H54 (cell line): ENCODE measurements at regions not wholly inside any gene's neighbourhood (a gene's known extent, or its start where the extent isn't known, plus 50 kb on each side); places are given as distances from the start of the nearest gene placed in this dataset.
"Not testable (repeated sequence)": the region's sequence is repeated elsewhere in the genome, so short reads cannot be mapped to it uniquely, and the experiment has no call there.

Experiments
- DNase-seq: peaks from one replicate; pipeline ENCODE4 v3.0.0; 2011; ENCODE audit warnings: low spot score, mixed read lengths; ENCODE audit not compliant: insufficient read length
- FAIRE-seq: peaks from 3 replicates; lab custom pipeline; 2011; peaks lifted over from hg19 to GRCh38; lab: Jason Lieb, UNC
- POLR2A ChIP-seq: IDR thresholded peaks from 2 replicates; pipeline ENCODE4 v1.6.1; 2011; ENCODE audit warnings: low read depth, mild to moderate bottlenecking, low read length

DNA sequence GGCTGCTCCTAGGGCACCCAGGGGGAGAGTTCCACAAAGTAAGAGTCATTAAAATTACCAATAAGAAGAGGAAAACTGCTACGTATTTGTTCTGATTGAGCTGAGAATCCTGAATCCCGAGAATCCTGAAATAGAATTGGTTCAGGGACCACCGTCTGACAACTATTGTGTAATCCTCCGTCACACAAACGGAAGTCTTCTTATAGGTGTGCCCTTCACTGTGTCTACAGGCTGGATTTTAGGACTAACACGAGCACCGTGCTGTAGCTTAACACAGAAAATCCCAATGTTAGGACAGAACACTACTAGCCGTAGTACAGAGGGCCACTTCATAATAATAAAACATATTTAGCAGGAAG is 50.6 kb upstream of the RNF182 start:
- no peak for TF ChIP-seq POLR2A
- no peak for FAIRE-seq
- peak; percentile 14 for DNase-seq

DNA sequence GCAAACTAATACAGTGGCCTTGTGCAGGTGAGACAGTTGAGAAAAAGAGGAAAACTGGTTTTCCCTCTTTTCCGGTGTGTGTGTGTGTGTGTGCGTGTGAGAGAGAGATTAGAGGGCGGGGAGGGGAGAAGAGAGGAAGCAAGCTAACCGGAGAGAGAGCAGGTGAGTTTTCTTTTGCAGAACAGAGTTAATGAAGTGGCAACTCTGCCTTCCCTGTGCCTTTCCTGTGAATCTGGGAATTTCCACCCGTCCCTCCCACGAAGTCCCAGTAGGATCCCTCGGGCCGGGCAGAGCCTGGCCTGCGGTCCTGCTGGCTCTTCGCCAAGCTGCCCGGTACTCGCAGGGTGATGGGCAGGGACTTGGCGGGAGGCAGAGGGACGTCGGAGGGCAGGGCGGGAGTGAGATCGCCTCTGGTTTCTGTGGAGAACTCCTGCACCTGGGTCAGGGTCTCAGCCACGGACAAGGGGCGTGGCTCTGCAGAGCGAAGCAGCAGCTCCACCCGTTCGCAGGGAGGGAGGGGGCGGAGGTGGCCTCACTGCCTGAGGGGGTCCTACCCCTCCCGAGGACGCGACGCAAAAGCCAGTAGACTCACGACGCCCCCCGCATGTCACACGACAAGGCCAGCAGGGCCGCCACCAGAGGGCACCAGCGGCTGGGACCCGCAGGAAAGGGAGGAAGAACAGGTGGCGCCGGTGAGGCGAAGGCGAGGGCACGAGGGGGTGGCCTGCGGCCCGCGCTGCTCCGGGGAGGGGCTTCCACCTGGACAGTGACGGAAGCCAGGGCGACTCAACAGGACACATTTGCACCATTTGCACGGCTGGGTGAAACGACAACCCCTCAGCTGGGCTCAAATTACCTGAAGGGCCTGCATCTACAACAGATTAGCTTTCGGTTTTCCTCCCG is 51.2 kb upstream of the RNF182 start:
- TF ChIP-seq POLR2A = no peak
- DNase-seq (peak; percentile 80), FAIRE-seq (no peak)

DNA sequence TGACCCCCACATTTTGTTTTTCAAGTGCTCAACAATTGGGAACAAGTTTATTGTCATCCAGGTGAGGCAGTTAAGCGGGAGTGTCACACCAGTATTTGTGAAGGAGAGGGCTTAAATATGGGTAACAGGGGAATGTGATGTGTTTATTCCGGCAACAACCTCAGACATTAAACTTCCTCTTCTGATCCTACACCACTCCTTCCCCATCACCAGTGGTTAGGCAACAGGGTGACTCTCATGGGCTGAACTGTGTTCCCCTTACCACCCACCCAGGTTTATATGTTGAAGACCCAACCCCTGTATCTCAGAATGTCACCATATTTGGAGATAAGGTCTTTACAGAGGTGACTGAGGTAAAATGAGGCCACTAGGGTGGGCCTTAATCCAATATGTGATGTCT is 52.1 kb upstream of the RNF182 start:
- no peak for FAIRE-seq
- TF ChIP-seq POLR2A = no peak

DNA sequence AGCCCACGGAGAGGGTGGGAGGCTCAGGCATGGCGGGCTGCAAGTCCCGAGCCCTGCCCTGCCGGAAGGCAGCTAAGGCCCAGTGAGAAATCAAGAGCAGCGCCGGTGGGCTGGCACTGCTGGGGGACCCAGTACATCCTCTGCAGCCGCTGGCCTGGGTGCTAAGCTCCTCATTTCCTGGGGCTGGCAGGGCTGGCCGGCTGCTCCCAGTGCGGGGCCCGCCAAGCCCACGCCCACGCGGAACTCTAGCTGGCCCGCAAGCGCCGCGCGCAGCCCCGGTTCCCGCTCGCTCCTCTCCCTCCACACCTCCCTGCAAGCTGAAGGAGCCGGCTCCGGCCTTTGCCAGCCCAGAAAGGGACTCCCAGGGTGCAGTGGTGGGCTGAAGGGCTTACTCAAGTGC is 52.7 kb upstream of the RNF182 start:
- DNase-seq, FAIRE-seq: not testable (repeated sequence)

More for the DNA sequence above, 52.1 kb upstream of the RNF182 start:
- no peak for DNase-seq

DNA sequence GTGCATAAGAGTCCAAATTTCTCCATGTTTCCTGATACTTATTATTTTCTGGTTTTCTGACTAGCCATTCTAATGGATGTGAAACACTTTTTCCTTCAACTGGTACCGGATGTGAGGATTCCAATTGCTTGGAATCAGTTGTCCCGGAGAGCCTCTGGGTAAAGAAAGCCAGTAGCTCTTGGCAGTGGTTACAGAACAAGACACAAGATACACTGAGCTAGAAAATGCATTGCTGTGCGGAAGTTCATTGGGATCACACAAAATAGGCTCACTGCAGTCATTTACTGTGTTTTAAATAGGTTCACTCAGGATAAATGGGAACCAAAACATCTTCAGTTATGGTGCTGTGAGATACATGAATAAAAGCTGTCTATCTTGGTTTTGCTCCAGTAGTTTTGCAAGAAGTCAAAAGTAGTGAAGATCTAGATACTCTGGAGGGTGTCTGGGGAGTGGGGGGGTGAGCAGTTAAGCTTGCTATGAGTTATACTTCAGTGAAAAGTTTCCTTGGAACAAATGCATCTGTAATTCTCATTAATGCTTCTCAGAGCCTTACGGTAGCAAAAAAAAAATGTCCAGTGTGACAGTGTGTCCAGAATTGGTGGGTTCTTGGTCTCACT is 54.4 kb upstream of the RNF182 start:
- no peak for TF ChIP-seq POLR2A
- DNase-seq (no peak), FAIRE-seq (no peak)

DNA sequence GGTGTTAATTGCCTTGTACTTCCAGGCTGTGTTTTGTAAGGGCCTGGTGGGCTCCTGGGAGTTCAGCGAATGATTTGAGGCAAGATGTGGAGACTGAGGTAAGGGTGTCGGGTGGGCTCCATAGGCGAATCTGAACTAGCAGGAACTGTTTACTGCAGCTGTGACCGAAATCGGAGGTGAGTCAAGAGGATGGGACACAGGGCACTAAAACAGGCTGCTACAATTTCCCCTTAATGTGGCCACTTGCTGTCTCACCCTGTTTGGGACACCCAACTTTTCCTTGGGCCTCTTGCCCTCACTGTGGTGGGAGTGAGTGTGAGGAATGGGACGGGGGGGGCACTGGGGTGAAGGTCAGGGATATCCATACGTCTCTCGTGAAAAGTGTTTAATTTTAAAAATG is 53.9 kb upstream of the MCUR1 start:
- TF ChIP-seq POLR2A = no peak
- FAIRE-seq (no peak), DNase-seq (no peak)

DNA sequence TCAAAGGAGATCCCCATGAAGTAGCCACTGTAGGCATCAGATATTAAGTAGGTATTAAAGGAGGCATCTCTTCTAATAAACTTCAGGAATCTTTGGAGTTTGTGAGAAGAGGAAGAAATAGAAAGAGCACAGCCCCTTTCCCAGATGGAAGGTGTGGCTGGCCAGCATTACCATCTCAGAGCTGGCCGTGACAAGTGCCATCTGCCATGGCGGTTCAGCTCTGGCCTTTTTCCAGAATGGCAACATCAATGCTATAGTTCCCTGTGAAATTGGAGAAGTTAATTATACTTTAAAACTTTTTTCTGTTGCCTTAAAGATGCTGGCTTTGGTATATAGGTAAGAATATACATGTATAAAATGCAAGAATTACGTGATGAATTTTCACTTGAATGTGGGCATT is 51.9 kb upstream of the MCUR1 start:
- FAIRE-seq = no peak
- DNase-seq = no peak
- TF ChIP-seq POLR2A = no peak

DNA sequence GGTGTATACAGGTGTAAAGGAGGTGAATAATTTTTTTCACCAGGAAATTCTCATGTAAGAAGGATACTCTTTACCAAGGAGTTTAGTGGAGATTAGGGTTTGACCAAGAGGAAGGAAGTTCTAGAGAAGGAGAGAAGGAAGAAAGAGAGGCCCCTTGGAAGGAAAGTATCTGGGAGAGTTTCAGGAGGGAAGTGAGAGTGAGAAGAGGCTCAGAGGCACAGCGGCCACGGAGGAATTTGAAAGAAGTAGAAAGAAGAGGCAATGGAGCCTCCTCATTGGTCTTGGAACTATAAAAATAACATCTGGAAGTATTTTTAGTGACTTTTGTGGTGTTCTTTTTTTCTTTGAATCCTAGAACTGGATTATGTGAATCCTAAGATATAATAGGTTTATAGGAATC is 50.8 kb upstream of the MCUR1 start:
- FAIRE-seq (no peak), DNase-seq (no peak)
- no peak for TF ChIP-seq POLR2A

DNA sequence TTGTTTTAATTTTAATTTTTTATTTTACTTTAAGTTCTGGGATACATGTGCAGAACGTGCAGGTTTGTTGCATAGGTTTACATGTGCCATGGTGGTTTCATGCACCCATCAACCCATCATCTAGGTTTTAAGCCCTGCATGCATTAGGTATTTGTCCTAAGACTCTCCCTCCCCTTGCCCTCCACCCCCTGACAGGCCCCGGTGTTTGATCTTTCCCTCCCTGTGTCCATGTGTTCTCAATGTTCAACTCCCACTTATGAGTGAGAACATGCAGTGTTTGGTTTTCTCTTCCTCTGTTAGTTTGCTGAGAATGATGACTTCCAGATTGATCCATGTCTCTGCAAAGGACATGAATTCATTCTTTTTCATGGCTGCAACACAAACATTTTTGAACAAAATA is 50.3 kb upstream of the MCUR1 start:
- FAIRE-seq = not testable (repeated sequence)

More for the DNA sequence above, 50.3 kb upstream of the MCUR1 start:
- DNase-seq = not testable (repeated sequence)
